Chondrocyte (in vitro differentiated cells): ENCODE measurements at regions not wholly inside any gene's neighbourhood (a gene's known extent, or its start where the extent isn't known, plus 50 kb on each side); places are given as distances from the start of the nearest gene placed in this dataset.

Source experiments
- DNase-seq: peaks from one replicate; pipeline ENCODE4 v3.0.0; 2021; ENCODE audit warnings: mixed read lengths, low spot score
- H3K27ac Mint-ChIP-seq: one replicate; pipeline ENCODE4 v1.8.0; 2021; ENCODE audit warnings: mild to moderate bottlenecking, moderate library complexity, mixed read lengths; ENCODE audit not compliant: unreplicated experiment
- H3K27me3 Mint-ChIP-seq: 2 replicates; pipeline ENCODE4 v1.8.0; 2021; ENCODE audit warnings: low read depth, mixed read lengths
- H3K36me3 Mint-ChIP-seq: 2 replicates; pipeline ENCODE4 v1.8.0; 2021; ENCODE audit warnings: low read depth, mixed read lengths
- H3K4me1 Mint-ChIP-seq: 2 replicates; pipeline ENCODE4 v1.8.0; 2021; ENCODE audit warnings: low read depth, mild to moderate bottlenecking, mixed read lengths
- H3K4me3 Mint-ChIP-seq: one replicate; pipeline ENCODE4 v1.8.0; 2021; ENCODE audit warnings: mild to moderate bottlenecking, moderate library complexity, mixed read lengths; ENCODE audit not compliant: unreplicated experiment
- H3K9me3 Mint-ChIP-seq: 2 replicates; pipeline ENCODE4 v1.8.0; 2021; ENCODE audit warnings: low read depth, mixed read lengths
- TF ChIP-seq, protein P1 (sequence below): fragments of 200-600 bp; sonication (generic); IDR thresholded peaks from 2 replicates; pipeline ENCODE4 v1.5.0; 2021; ENCODE audit warnings: antibody characterized with exemption, mild to moderate bottlenecking, moderate library complexity

DNA sequence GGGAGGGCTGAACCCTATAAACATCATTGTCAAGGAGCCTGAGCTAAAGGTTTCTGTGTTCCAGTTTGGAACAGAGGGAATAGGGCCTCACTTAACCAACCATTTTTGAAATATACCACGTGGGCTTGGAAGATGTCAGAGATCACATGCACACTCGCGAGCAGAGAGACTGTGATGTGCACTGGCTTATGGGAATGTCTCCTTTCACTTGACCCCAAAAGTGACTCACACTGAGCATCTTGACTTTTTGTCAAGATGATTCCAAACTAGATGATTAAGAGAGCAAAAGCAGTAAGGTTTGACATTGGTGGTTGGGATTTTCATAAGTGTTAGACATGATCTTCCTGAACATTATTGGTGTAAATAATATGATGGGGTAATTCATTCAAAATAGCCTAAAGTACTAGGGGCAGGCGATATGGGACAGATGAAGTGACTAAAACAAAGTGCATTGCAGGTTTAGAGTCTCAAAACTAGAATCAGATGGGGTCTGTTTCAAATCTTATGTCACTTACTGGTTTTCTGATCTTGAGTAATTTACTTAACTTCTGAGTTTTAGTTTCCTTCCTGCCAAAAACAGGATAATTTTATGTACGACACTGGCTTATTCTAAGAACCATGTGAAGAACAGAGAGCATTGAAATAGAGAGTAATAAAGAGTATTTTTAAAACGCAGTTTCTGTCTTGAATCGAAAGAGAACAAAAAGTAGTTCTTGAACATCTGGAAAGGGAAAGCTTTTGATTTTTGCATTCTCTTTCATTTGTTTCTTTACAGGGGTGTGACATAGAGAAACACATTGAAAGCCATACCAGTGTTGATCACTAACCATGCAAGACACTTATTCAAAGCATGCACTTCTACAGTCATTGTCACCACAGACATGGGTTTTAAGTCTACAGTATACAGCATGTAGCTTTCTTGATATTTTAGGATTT is 383.0 kb downstream of the DIRAS2 start:
- Mint-ChIP-seq H3K9me3 (peaks cover 26% of the 10 kb centered on the region), H3K4me1 (no peaks in the 10 kb centered on the region), H3K4me3 (no peak overlapping the region), H3K27me3 (no peaks in the 10 kb centered on the region), H3K36me3 (peaks cover 4% of the 10 kb centered on the region), H3K27ac (no peak overlapping the region)
- TF ChIP-seq, protein P1, sequence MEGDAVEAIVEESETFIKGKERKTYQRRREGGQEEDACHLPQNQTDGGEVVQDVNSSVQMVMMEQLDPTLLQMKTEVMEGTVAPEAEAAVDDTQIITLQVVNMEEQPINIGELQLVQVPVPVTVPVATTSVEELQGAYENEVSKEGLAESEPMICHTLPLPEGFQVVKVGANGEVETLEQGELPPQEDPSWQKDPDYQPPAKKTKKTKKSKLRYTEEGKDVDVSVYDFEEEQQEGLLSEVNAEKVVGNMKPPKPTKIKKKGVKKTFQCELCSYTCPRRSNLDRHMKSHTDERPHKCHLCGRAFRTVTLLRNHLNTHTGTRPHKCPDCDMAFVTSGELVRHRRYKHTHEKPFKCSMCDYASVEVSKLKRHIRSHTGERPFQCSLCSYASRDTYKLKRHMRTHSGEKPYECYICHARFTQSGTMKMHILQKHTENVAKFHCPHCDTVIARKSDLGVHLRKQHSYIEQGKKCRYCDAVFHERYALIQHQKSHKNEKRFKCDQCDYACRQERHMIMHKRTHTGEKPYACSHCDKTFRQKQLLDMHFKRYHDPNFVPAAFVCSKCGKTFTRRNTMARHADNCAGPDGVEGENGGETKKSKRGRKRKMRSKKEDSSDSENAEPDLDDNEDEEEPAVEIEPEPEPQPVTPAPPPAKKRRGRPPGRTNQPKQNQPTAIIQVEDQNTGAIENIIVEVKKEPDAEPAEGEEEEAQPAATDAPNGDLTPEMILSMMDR: no peak
- no peak for DNase-seq

GRCh38 chr9:90261698-90262097 is 380.9 kb downstream of the DIRAS2 start:
- Mint-ChIP-seq H3K9me3 (peaks cover 26% of the 10 kb centered on the region), H3K36me3 (peaks cover 4% of the 10 kb centered on the region), H3K27ac (no peak overlapping the region), H3K27me3 (peaks cover 4% of the 10 kb centered on the region), H3K4me3 (no peak overlapping the region), H3K4me1 (no peaks in the 10 kb centered on the region)
- TF ChIP-seq, protein P1: no peak
- no peak for DNase-seq

DNA sequence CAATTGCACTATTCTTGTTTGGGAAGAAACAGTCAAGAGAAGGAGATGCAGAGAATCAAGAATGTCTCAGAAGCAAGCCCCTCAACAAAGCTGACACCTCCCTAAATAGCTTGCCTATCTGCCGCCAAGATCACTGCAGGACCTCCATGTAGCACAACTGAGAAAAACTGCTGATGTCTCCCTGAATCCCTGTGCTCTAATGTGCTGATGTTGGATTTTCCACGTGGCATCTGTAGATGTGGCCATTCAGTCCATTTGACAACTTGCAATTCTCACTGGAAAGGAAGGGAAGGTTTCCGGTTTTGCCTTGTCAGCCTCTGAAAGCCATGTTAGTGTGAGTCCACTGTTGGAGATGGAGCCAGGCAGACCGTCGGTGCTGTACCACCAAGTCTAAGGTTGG is 374.0 kb downstream of the DIRAS2 start:
- no peaks in the 10 kb centered on the region for H3K4me1 Mint-ChIP-seq
- no peaks in the 10 kb centered on the region for H3K9me3 Mint-ChIP-seq
- TF ChIP-seq, protein P1: no peak
- no peak overlapping the region for H3K27ac Mint-ChIP-seq
- H3K27me3 Mint-ChIP-seq: peaks cover 6% of the 10 kb centered on the region
- no peak for DNase-seq
- H3K4me3 Mint-ChIP-seq: no peak overlapping the region
- H3K36me3 Mint-ChIP-seq: no peaks in the 10 kb centered on the region

DNA sequence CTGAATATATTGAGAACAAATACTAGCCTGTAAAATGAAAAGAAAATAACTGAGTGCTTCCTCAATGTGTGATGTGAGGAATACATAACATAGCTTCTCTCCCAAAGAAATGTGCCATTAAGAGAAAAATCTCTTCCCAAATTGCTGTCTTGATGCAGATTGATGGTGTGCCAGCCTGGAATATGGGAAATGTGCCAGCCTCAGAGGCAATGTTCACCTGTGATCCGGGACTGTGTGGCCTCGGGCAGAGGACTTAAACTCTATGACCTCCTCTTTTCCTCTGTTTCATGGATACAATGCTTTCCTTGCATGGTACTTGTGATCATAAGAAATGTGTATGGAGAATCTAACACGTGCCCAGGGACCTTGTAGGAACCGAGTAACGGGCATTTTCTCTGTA is 370.9 kb downstream of the DIRAS2 start:
- TF ChIP-seq, protein P1: no peak
- H3K4me1 Mint-ChIP-seq: no peaks in the 10 kb centered on the region
- DNase-seq: no peak
- no peak overlapping the region for H3K27ac Mint-ChIP-seq
- H3K36me3 Mint-ChIP-seq: no peaks in the 10 kb centered on the region
- H3K9me3 Mint-ChIP-seq: no peaks in the 10 kb centered on the region
- no peak overlapping the region for H3K4me3 Mint-ChIP-seq
- peaks cover 2% of the 10 kb centered on the region for H3K27me3 Mint-ChIP-seq

GRCh38 chr9:90274725-90275124 is 367.9 kb downstream of the DIRAS2 start:
- H3K9me3 Mint-ChIP-seq: no peaks in the 10 kb centered on the region
- no peak overlapping the region for H3K4me3 Mint-ChIP-seq
- H3K27me3 Mint-ChIP-seq: peaks cover 2% of the 10 kb centered on the region
- H3K27ac Mint-ChIP-seq: no peak overlapping the region
- no peak for DNase-seq
- no peaks in the 10 kb centered on the region for H3K36me3 Mint-ChIP-seq
- TF ChIP-seq, protein P1: no peak
- no peaks in the 10 kb centered on the region for H3K4me1 Mint-ChIP-seq
